NT2/D1 (cell line): ENCODE measurements at regions not wholly inside any gene's neighbourhood (a gene's known extent, or its start where the extent isn't known, plus 50 kb on each side); places are given as distances from the start of the nearest gene placed in this dataset.

ENCODE experiments used
- SUZ12 ChIP-seq: IDR thresholded peaks from 2 replicates; pipeline ENCODE4 v1.6.1; 2011; ENCODE audit not compliant: insufficient read length, insufficient read depth; ENCODE audit errors: extremely low read depth
- ZNF274 ChIP-seq: IDR thresholded peaks from 2 replicates; pipeline ENCODE4 v1.6.1; 2011; ENCODE audit warnings: mild to moderate bottlenecking, low read depth, low read length

DNA sequence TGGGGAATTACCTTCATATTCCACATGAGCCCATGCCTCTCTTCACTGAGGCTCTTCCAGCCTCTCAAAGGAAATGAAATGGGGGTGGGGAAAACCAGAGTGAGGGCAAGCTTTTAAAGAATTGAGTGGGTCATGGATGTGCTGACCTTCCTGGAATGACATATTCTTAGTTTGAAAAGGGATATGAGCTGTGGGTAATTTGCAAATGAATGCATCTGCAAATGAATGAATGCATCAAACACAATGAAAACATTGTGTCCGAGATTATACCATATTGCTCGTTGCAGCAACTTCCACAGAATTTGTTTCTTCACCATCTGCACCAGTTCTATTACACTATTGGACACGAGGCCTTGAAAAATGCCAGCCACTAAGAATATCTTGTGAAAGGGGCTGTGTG lies 198.6 kb upstream of the CDH6 start:
- no peak for TF ChIP-seq SUZ12
- TF ChIP-seq ZNF274: no peak
